ENCODE measurements at regions not wholly inside any gene's neighbourhood (a gene's known extent, or its start where the extent isn't known, plus 50 kb on each side); places are given as distances from the start of the nearest gene placed in this dataset.

GRCh38 chr18:22666411-22666940, 248.8 kb upstream of the CTAGE1 start:
- TF ChIP-seq POLR2AphosphoS5 (IDR thresholded peaks at IDR 0.05): no peak
- no peak for TF ChIP-seq CTCF (IDR thresholded peaks at IDR 0.05; ENCODE audit: poor library complexity, severe bottlenecking)
- no peak for TF ChIP-seq MXI1 (conservative IDR thresholded peaks at IDR 0.05; ENCODE audit: poor library complexity, severe bottlenecking)
- TF ChIP-seq TAF1 (IDR thresholded peaks at IDR 0.05; ENCODE audit: low read depth): no peak
- no peak for TF ChIP-seq EP300 (conservative IDR thresholded peaks at IDR 0.05; ENCODE audit: poor library complexity, severe bottlenecking)
- no peak for TF ChIP-seq REST (IDR thresholded peaks at IDR 0.05; ENCODE audit: borderline replicate concordance)

All from neural cell (in vitro differentiated cells).